ENCODE measurements at regions not wholly inside any gene's neighbourhood (a gene's known extent, or its start where the extent isn't known, plus 50 kb on each side); places are given as distances from the start of the nearest gene placed in this dataset.

- TF ChIP-seq GRHL1 (CRISPR knock-in tag; conservative IDR thresholded peaks at IDR 0.05) = no peak
- no peak for TF ChIP-seq ZFP90 (CRISPR knock-in tag; IDR thresholded peaks at IDR 0.05; ENCODE audit: borderline replicate concordance)
- TF ChIP-seq, protein P1, sequence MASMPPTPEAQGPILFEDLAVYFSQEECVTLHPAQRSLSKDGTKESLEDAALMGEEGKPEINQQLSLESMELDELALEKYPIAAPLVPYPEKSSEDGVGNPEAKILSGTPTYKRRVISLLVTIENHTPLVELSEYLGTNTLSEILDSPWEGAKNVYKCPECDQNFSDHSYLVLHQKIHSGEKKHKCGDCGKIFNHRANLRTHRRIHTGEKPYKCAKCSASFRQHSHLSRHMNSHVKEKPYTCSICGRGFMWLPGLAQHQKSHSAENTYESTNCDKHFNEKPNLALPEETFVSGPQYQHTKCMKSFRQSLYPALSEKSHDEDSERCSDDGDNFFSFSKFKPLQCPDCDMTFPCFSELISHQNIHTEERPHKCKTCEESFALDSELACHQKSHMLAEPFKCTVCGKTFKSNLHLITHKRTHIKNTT (CRISPR knock-in tag; IDR thresholded peaks at IDR 0.05) = no peak
- TF ChIP-seq HIVEP1 (CRISPR knock-in tag; IDR thresholded peaks at IDR 0.05) = no peak
- TF ChIP-seq, protein P2, sequence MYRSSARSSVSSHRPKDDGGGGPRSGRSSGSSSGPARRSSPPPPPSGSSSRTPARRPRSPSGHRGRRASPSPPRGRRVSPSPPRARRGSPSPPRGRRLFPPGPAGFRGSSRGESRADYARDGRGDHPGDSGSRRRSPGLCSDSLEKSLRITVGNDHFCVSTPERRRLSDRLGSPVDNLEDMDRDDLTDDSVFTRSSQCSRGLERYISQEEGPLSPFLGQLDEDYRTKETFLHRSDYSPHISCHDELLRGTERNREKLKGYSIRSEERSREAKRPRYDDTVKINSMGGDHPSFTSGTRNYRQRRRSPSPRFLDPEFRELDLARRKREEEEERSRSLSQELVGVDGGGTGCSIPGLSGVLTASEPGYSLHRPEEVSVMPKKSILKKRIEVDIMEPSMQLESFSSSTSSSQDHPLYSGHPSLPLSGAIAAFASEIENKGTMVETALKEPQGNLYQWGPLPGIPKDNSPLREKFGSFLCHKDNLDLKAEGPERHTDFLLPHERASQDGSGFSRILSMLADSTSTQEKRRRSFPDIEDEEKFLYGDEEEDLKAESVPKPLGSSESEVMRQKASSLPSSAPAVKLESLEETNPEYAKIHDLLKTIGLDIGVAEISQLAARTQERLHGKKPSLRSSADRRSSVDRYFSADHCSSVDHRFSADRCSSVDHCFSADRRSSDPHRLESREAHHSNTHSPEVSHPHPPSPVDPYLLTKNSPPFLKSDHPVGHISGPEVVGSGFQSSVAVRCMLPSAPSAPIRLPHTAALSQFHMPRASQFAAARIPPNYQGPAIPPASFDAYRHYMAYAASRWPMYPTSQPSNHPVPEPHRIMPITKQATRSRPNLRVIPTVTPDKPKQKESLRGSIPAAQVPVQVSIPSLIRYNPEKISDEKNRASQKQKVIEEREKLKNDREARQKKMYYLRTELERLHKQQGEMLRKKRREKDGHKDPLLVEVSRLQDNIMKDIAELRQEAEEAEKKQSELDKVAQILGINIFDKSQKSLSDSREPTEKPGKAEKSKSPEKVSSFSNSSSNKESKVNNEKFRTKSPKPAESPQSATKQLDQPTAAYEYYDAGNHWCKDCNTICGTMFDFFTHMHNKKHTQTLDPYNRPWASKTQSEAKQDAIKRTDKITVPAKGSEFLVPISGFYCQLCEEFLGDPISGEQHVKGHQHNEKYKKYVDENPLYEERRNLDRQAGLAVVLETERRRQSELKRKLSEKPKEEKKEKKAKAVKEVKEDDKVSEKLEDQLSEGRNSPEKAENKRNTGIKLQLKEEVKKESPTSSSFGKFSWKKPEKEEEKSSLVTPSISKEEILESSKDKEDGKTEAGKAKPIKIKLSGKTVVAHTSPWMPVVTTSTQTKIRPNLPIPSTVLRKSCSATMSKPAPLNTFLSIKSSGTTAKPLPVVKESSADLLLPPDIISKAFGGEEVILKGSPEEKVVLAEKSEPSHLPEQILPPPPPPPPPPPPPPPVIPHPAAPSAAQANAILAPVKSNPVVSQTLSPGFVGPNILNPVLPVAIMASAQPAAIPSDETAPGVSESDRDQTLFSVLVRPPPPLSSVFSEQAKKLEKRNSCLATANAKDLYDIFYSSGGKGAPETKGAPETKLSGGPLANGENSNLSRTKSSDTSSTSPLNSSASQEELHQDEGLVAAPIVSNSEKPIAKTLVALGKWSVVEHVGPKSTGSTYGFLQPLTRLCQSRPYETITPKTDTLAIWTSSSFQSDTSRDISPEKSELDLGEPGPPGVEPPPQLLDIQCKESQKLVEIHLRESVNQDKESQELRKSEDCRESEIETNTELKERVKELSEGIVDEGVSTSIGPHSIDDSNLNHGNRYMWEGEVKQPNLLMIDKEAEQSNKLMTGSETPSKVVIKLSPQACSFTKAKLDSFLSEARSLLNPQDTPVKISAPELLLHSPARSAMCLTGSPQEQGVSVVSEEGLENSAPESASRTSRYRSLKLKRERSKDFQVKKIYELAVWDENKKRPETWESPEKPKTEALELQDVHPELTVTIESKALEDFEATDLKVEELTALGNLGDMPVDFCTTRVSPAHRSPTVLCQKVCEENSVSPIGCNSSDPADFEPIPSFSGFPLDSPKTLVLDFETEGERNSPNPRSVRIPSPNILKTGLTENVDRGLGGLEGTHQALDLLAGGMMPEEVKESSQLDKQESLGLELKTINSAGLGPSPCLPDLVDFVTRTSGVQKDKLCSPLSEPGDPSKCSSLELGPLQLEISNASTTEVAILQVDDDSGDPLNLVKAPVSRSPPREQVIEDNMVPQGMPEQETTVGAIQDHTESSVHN (CRISPR knock-in tag; IDR thresholded peaks at IDR 0.05) = no peak
- TF ChIP-seq ZNF430 (CRISPR knock-in tag; IDR thresholded peaks at IDR 0.05) = no peak
- TF ChIP-seq GTF2F1 (IDR thresholded peaks at IDR 0.05; ENCODE audit: low read length) = no peak
- TF ChIP-seq ZNF879 (CRISPR knock-in tag; IDR thresholded peaks at IDR 0.05) = no peak
- TF ChIP-seq, protein P3, sequence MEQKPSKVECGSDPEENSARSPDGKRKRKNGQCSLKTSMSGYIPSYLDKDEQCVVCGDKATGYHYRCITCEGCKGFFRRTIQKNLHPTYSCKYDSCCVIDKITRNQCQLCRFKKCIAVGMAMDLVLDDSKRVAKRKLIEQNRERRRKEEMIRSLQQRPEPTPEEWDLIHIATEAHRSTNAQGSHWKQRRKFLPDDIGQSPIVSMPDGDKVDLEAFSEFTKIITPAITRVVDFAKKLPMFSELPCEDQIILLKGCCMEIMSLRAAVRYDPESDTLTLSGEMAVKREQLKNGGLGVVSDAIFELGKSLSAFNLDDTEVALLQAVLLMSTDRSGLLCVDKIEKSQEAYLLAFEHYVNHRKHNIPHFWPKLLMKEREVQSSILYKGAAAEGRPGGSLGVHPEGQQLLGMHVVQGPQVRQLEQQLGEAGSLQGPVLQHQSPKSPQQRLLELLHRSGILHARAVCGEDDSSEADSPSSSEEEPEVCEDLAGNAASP (CRISPR knock-in tag; IDR thresholded peaks at IDR 0.05; ENCODE audit: borderline replicate concordance) = no peak
Measured at GRCh38 chr5:68407311-68408239, 192.0 kb downstream of the PIK3R1 start (continued).

All from HepG2 (cell line).